Vagina (tissue), 2 donors: ENCODE measurements at regions not wholly inside any gene's neighbourhood (a gene's known extent, or its start where the extent isn't known, plus 50 kb on each side); places are given as distances from the start of the nearest gene placed in this dataset.

Experiments used
- DNase-seq, 2 donors: peaks; one replicate each; pipeline ENCODE4 v3.0.0-alpha.2; 2017; ENCODE audit errors: extremely low spot score in 2 of 2
- H3K27ac ChIP-seq: fragments of 200-600 bp; sonication (generic); one replicate; pipeline ENCODE4 v1.5.1; 2019
- H3K27me3 ChIP-seq: fragments of 200-600 bp; sonication (generic); one replicate; pipeline ENCODE4 v1.5.1; 2019
- H3K36me3 ChIP-seq, 2 donors: fragments of 200-600 bp; sonication (generic); one replicate each; pipeline ENCODE4 v1.5.1; 2017 to 2019
- H3K4me1 ChIP-seq: fragments of 200-600 bp; sonication (generic); one replicate; pipeline ENCODE4 v1.5.1; 2019
- H3K4me3 ChIP-seq, 2 donors: fragments of 200-600 bp; sonication (generic); 1 replicate in 1 of 2; 2 replicates in 1 of 2; pipeline ENCODE4 v1.5.1; 2016 to 2019
- H3K9me3 ChIP-seq: fragments of 200-600 bp; sonication (generic); one replicate; pipeline ENCODE4 v1.5.1; 2019
- POLR2A ChIP-seq, 2 donors: fragments of 450-650 bp; IDR thresholded peaks; one replicate each; pipeline ENCODE4 v1.6.1; 2017; ENCODE audit warnings: antibody characterized with exemption in 2 of 2, mild to moderate bottlenecking in 2 of 2, moderate library complexity in 2 of 2
- POLR2AphosphoS5 ChIP-seq, 2 donors: sonication (generic); formaldehyde crosslinking; IDR thresholded peaks; one replicate each; pipeline ENCODE4 v1.9.0; 2017; ENCODE audit warnings: antibody characterized with exemption in 2 of 2, mild to moderate bottlenecking in 2 of 2, low read depth in 1 of 2; ENCODE audit not compliant: insufficient read depth in 1 of 2
- intact Hi-C: fragments of 100-400 bp; cut with DNase I; formaldehyde crosslinking; loops from one replicate; pipeline ENCODE4 v1.15.1; 2023
- TF ChIP-seq, protein P1 (sequence below), 3 experiments: fragments of 450-650 bp in 2 of 3; fragments of 200-600 bp in 1 of 3; sonication (generic) in 1 of 3; IDR thresholded peaks; one replicate each; pipeline ENCODE4 v1.5.1; 2017 to 2019; ENCODE audit warnings: antibody characterized with exemption in 3 of 3, mild to moderate bottlenecking in 2 of 3, moderate library complexity in 2 of 3

DNA sequence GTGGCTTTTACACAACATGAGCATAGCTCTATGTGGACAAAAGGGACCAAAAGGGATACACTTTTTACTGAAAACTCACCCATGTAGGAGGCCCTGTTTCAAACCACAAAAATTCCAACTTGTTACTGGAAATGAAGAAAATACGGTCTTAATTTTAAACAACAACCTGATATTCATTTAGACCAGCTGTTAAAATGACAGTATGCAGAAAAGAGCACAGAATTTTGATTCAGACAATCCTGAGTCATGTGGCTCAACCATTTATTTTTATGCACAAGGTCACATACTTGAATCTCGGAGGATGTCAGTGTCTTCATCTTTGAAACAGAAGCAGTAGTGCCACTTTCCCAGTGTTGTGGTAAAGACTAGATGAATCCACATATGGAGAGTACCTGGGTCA is 426.5 kb upstream of the NFE2L3 start:
- H3K27ac ChIP-seq: no peak overlapping the region
- intact Hi-C loops: no loop called here

GRCh38 chr7:25726170-25726780 is 425.7 kb upstream of the NFE2L3 start:
- DNase-seq: no peak
- Histone ChIP-seq H3K27me3 (no peaks in the 10 kb centered on the region), H3K9me3 (no peaks in the 10 kb centered on the region), H3K36me3 (no peaks in the 10 kb centered on the region), H3K27ac (no peak overlapping the region), H3K4me1 (peaks cover 28% of the 10 kb centered on the region), H3K4me3 (no peak overlapping the region)
- TF ChIP-seq POLR2AphosphoS5 (IDR thresholded peaks at IDR 0.05; ENCODE audit: insufficient read depth in 1 of 2, low read depth in 1 of 2) (no peak), POLR2A (IDR thresholded peaks at IDR 0.05) (no peak)
- TF ChIP-seq, protein P1, sequence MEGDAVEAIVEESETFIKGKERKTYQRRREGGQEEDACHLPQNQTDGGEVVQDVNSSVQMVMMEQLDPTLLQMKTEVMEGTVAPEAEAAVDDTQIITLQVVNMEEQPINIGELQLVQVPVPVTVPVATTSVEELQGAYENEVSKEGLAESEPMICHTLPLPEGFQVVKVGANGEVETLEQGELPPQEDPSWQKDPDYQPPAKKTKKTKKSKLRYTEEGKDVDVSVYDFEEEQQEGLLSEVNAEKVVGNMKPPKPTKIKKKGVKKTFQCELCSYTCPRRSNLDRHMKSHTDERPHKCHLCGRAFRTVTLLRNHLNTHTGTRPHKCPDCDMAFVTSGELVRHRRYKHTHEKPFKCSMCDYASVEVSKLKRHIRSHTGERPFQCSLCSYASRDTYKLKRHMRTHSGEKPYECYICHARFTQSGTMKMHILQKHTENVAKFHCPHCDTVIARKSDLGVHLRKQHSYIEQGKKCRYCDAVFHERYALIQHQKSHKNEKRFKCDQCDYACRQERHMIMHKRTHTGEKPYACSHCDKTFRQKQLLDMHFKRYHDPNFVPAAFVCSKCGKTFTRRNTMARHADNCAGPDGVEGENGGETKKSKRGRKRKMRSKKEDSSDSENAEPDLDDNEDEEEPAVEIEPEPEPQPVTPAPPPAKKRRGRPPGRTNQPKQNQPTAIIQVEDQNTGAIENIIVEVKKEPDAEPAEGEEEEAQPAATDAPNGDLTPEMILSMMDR (IDR thresholded peaks at IDR 0.05): no peak
- intact Hi-C loops: no loop called here

More for the DNA sequence above, 426.5 kb upstream of the NFE2L3 start:
- no peaks in the 10 kb centered on the region for H3K27me3 ChIP-seq
- TF ChIP-seq, protein P1 (IDR thresholded peaks at IDR 0.05): no peak
- TF ChIP-seq POLR2AphosphoS5 (IDR thresholded peaks at IDR 0.05; ENCODE audit: insufficient read depth in 1 of 2, low read depth in 1 of 2): no peak
- no peak for TF ChIP-seq POLR2A (IDR thresholded peaks at IDR 0.05)
- H3K36me3 ChIP-seq: no peaks in the 10 kb centered on the region
- no peaks in the 10 kb centered on the region for H3K9me3 ChIP-seq
- H3K4me1 ChIP-seq: peaks cover 23% of the 10 kb centered on the region
- DNase-seq: no peak
- no peak overlapping the region for H3K4me3 ChIP-seq

- Histone ChIP-seq H3K27ac (no peak overlapping the region), H3K9me3 (no peaks in the 10 kb centered on the region), H3K4me1 (peaks cover 32% of the 10 kb centered on the region), H3K4me3 (no peak overlapping the region), H3K36me3 (no peaks in the 10 kb centered on the region), H3K27me3 (no peaks in the 10 kb centered on the region)
- TF ChIP-seq, protein P1 (IDR thresholded peaks at IDR 0.05): no peak
- no peak for TF ChIP-seq POLR2AphosphoS5 (IDR thresholded peaks at IDR 0.05; ENCODE audit: insufficient read depth in 1 of 2, low read depth in 1 of 2)
- TF ChIP-seq POLR2A (IDR thresholded peaks at IDR 0.05): no peak
- no peak for DNase-seq
- intact Hi-C loops: no loop called here
Measured at GRCh38 chr7:25726781-25727311, 425.2 kb upstream of the NFE2L3 start.

DNA sequence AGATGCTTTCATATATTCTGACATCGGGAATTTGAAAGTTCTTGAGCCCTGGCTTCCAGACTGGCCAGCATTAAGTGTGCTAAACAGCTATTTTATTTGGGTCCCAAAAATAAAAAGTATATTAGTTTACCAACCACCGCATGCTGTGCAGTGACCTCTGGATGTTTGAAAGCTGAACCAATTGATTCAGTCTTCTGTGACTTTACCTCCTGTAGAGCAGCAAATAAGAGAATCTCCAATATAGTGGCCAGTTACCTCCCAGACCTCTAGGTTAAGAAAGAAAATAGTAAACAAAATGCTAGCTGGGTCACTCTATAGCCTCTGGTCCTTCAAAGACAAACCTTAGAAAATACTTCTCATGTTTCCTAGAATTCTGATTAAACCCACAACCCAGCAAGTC is 424.6 kb upstream of the NFE2L3 start:
- no peaks in the 10 kb centered on the region for H3K27me3 ChIP-seq
- no peak for DNase-seq
- intact Hi-C loops: no loop called here
- no peaks in the 10 kb centered on the region for H3K36me3 ChIP-seq
- no peak overlapping the region for H3K27ac ChIP-seq
- H3K9me3 ChIP-seq: no peaks in the 10 kb centered on the region
- H3K4me3 ChIP-seq: no peak overlapping the region
- TF ChIP-seq, protein P1 (IDR thresholded peaks at IDR 0.05): no peak
- TF ChIP-seq POLR2AphosphoS5 (IDR thresholded peaks at IDR 0.05; ENCODE audit: insufficient read depth in 1 of 2, low read depth in 1 of 2): no peak
- no peak for TF ChIP-seq POLR2A (IDR thresholded peaks at IDR 0.05)
- H3K4me1 ChIP-seq: peaks cover 37% of the 10 kb centered on the region

DNA sequence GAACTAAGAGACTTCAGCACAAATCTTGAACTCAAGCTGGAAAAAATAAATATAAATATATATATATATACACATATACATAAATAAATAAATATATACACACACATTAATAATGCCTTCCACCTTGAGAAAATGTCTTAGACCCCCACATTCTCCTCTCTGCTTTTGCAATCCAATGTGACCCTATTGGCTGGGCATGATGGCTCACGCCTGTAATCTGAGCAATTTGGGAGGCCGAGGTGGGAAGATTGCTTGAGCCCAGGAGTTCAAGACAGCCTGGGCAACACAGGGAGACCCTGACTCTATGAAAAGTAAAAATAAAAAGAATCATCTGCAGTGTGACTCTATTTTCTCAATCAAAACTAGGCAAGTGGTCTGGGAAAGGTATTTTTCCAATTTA is 424.1 kb upstream of the NFE2L3 start:
- Histone ChIP-seq H3K27ac (no peak overlapping the region), H3K36me3 (no peaks in the 10 kb centered on the region), H3K27me3 (no peaks in the 10 kb centered on the region), H3K9me3 (no peaks in the 10 kb centered on the region), H3K4me1 (peaks cover 37% of the 10 kb centered on the region), H3K4me3 (no peak overlapping the region)
- DNase-seq: no peak
- intact Hi-C loops: no loop called here
- TF ChIP-seq, protein P1 (IDR thresholded peaks at IDR 0.05): no peak
- TF ChIP-seq POLR2AphosphoS5 (IDR thresholded peaks at IDR 0.05; ENCODE audit: insufficient read depth in 1 of 2, low read depth in 1 of 2) (no peak), POLR2A (IDR thresholded peaks at IDR 0.05) (no peak)
